ENCODE measurements at regions not wholly inside any gene's neighbourhood (a gene's known extent, or its start where the extent isn't known, plus 50 kb on each side); places are given as distances from the start of the nearest gene placed in this dataset.
"Not testable (repeated sequence)": the region's sequence is repeated elsewhere in the genome, so short reads cannot be mapped to it uniquely, and the experiment has no call there.

DNA sequence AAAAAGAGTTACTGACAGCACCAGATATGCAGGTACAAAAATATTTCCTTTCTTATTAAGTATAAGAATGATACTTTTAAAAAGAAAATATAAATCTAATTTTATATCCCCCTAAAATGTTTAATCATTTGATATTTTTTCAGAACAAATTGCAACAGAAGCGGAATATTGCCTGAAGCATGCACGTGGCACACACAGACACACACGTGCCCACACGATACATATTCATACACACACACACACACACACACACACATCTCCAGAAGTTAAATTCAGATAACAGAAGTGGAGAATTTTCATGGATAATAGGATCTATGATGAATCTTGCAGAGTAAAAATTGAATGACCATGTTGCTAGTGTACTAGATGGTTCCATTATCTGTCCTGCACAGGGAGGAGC lies 445.2 kb downstream of the GPAT3 start:
- no peak for DNase-seq

DNA sequence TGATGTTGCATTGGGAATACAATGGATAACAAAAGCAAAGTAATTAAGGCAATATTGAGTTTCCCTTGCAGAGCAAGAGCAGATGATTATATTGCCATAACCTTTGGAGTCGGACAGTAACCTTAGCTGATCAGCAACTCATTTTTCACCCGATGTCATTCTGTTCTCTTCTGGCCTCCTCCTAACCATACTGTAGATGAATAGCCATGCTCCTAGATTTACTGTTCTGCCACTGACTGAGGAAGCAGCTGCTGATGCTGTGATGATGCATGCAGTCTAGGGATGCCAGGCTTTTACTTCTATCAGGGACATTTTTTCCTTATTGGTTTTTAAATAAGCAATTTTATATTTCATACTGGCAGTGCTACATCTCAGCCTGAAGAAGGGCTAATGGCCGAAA lies 443.9 kb downstream of the GPAT3 start:
- no peak for DNase-seq

DNA sequence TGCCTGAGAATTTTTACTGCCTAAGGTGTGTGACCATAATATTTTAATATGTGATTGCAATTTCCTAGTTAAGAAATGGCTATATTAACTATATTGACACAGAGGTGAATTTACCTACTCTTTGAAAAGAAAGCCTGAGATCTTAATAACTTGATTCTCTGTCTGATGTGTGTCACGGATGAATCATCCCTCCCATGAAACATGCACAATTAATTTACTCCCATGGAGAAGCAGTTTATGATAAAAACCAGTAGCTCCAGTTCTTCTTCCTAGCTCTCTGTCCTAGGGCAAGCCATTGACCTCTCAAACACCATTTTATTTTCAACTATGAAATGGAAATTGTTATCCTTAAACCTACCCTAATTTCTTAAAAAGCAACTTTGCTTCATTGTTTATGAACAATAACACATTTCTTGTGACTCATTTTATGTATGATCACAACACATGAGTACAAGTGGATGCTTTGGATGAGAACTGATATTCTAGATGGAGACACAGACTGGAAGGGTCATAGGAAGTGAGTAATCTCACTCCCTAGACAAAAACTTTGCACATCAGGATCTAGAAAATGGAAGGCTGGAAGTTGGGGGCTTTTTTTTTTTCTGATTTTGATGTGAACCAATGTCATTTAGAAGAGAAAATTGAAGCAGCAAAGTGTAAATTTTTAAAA lies 438.3 kb downstream of the GPAT3 start:
- no peak for DNase-seq

DNA sequence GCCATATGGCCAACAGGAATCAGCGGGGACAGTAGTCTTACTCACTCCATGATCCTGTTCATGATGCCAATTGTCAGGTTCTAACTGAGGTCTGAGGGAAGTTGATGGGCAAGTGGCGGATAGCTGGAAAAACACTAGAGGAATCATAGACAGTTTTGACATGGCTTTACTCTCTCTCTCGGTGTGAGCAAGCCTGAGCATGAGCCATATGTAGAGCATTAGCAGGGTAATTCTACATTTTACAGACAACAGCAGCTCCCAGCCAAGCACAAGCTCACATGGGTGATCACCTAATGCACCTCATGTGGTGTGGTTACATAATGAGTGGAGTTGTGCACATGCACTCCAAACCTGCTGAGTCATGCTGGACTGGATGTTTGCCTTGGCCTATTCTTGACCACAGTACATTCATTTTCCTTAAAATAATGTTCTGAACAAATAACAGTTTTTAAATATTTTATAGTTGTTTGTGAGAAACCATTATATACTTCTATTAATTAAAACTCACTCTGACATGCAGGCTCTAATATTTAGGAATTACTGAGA lies 429.2 kb downstream of the GPAT3 start:
- DNase-seq = no peak

DNA sequence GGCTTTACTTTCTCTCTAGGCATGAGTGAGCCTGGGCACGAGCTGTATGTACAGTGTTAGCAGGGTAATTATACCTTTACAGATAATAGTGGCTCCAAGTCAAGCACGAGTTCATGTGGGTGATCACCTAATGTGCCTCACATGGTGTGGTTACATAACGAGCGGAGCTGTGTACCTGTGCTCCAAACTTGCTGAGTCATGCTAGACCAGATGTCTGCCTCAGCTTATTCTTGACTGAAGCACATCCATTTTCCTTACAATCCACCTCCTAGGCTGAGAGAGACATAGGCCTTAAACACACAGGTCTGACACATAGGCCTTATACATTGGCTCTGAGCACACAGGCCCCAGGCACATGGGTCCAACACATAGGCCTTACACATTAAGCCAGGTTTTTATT lies 426.6 kb downstream of the GPAT3 start:
- no peak for DNase-seq

DNA sequence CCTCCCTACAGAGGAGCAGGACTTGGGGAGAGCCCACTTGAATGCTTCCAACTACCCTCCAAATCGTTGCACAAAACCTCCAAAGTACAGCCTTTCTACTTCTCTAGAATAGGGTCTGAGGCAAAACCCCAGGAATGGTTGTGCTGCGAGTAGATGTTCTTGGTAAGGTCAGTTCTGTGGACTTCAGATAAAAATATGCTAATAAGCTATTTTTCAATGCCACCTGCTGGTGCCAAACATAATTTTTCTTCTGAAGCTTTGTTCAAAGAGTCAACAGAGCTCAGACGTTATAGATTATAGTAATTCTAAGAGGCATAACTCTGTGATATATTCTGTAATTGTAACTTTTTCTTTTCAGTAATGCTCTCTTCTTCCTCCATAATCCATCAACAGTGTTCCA lies 425.7 kb downstream of the GPAT3 start:
- no peak for DNase-seq

DNA sequence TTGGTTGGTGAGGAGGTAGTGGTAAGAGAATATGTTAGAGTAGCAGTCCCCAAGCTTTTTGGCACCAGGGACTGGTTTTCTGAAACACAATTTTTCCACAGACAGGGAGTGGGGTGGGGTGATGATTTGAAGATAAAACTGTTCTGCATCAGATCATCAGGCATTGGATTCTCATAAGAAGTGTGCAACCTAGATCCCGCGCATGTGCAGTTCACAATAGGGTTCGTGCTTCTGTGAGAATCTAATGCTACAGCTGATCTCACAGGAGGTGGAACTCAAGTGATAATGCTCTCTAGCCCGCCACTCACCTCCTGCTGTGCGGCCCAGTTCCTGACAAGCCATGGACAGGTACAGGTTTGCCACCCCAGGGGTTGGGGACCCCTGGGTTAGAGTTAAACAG lies 423.3 kb downstream of the GPAT3 start:
- DNase-seq = no peak

DNA sequence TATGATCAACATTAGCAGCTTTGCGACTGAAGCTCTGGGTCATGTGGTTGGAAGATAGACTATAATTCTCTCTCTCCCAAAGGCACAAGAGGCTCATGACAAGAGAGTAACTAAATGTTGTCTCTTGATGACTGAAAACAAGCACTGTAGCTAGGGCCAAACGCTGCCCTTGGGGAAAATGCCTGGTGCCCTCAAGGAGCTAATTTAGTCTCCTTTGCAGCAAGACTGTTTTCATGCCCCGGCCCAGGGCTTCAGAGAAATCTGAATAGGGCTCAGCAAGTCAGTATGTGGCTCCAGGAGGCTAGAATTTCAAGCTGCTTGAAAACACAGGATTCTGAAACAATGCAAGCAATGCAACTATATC lies 411.9 kb downstream of the GPAT3 start:
- DNase-seq = no peak

DNA sequence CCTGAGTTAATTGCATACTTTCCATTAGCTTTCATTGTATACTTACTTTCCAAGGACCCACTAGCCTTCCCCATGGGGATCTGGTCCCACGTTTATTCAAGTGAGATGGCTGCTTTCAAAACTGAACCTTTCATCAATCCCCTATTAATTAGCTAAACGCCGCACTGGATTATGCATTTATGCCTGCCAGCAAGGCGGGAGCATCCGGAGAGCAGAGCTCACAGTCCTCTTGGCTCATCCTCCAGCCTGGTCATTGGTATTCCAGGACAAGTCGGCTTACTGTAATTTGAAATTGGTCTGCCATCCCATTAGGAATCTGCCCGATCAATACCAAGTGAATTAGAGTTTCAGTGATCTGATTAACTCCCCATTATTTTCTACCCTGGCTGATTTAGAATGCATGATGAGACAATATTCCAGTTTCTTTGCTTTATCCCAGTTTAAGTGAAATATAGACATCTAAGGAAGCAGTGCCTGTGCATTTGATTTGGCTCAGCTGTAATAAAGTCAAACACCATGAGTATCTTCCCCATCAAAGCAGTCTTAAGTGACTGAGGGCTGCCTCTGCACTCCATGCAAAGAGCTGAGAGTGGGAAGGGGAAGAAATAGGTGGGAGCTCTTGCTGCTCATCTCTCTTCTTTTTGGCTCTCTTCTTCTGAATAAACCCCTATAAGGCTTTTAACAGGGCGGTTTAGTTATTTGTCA lies 411.4 kb downstream of the GPAT3 start:
- DNase-seq = no peak

DNA sequence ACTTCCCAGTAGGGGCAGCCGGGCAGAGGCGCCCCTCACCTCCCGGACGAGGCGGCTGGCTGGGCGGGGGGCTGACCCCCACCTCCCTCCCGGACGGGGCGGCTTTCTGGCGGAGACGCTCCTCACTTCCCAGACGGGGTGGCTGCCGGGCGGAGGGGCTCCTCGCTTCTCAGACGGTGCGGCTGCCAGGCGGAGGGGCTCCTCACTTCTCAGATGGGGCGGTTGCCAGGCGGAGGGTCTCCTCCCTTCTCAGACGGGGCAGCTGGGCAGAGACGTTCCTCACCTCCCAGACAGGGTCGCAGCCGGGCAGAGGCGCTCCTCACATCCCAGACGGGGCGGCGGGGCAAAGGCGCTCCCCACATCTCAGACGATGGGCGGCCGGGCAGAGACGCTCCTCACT lies 407.8 kb downstream of the GPAT3 start:
- DNase-seq = not testable (repeated sequence)

DNA sequence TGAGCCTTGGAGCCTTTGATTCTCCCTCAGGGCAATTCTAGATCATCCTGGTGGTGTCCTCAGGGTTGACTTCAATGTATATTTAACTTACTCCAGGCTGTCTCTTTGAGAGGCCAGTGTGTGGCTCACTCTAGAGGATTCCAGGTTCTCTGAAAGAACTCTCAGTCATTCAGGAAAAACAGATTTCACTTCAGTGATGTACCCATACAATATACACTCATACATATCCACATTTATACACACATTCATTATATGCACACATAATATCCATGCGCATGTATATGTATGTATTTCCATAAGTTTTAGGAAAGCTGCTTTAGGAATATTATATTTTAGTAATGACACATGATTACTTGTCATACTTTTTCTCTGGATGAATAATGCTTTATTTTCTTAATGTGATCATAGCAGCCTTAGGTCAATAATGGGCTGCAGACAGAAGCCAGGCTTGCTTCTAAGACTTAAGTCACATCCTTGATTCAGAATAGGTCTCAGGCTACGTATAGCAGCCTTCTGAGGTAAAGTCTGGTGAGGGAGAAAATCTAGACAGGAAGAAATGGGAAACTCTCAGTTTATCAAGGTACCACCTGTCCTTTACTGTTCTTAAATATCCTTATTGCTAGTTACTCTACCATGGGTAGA lies 397.0 kb downstream of the GPAT3 start:
- no peak for DNase-seq

DNA sequence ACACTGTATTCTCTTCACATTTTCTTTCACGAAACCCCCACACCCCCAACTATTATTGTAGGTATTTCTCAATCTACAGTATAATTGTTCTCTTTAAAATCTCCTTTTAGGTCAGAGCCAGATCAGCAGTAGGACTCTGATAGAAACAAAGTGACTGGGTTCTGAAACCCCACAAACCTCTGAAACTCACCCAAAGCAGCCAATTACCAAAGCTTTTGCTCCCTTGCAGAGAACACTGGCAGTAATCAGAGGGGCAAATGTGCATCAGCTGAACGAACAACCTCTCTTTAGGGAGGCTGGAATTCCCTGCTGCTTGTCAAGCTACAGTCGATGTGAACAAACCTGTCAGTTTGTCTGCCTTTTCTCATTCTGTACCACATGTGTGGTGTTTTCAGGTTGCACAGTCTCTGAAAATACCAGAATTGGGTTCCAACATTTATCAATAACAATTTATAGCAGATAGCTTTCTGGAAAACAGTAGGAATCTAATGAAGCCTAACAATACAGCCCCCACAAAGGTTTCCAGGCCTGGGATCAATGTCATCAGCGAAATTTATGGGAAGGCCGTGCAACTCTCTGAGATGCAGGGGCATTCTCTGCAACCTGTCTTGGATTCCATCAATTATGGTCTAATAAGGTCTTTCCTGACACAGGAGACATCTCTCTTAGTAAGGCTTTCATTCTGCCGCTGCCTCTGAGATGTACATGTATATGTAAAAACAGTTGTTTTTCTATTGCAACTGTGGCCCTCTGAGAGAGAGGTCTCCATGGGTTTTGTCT lies 395.9 kb downstream of the GPAT3 start:
- DNase-seq = no peak

DNA sequence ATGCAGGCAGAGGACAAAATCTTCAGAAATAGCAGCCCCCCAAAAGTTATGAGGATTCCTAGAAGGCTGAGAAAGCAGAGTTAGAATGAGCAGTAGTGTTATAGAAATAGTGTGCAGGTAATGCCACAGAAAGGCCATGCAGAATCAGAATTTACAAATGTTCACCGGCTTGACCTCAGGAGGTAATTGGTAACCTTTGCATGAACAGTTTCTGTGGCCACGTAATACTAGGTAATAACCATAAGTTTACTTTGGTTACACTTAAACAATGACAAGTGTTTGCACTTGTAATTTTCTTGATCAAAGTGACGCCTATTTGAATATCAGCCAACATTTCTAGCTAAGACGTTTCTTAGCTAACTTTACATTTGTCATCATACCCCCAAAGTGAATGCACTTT lies 393.6 kb downstream of the GPAT3 start:
- no peak for DNase-seq

DNA sequence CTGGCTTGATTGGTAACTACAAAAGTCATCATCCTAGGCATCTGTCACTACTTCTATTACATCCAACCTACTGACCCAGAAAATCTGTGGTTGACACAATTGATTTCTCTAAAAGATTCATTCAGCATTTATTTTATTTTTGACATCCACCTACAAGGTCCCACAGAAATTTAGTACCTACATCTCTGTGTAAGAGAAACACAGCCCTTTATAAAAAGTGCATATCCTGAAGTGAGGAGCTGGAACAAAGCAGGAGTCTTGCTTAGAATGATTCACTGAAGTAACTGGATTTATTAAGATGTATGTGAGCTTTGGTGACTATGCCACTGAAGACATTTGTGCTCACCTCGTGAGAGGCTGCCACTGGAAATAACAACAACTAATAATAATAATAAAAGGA lies 391.0 kb downstream of the GPAT3 start:
- no peak for DNase-seq

DNA sequence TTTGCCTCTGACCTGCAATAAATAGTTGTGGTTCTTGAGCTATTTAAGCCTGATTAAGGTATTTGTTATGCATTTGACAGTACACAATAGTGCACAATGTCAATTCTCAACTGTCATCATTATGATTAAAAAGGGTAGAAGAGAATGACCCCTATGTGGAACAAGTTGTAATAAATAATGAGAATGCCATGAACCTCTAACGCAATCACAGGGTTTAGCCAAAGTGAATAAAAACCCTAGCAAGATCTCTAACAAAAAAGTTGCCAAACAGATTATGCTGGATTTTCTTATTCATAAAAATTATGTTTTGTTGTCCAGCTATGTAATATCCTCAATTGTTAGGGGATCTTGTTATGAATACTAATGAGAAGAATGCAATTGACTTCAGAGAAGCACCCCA lies 387.4 kb downstream of the GPAT3 start:
- DNase-seq = no peak

DNA sequence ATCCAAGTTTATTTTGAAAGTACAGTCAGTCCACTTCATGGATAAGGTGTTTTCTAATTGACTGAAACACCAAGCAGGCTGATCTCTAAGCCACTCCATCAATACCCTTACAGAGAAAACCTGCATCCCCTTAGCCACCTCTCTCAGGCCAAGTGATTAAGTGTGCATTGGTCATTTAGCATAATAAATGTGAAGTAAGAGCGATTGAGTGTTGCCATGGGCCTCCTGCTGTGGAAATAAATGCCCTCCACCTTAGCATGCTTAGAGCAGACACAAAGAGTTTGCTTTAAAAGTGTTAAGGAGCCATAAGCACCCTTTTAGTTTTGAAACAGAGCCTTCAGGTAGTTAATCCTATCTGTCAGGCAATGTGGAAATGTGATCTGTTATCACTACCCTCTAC lies 386.5 kb downstream of the GPAT3 start:
- no peak for DNase-seq

DNA sequence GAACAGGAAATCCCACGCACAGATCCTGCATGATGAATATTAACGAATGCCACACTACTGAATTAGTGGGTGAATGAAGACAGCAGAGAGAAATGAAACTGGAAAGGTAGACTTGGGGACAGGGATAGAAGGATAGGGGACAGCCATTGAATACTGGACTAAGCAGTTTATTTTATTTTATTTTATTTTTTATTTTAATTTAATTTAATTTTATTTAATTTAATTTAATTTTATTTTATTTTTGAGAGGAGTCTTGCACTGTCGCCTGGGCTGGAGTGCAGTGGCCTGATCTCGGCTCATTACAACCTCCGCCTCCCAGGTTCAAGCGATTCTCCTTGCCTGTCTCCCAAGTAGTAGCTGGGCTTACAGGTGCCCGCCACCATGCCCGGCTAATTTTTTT lies 385.2 kb downstream of the GPAT3 start:
- DNase-seq = no peak

DNA sequence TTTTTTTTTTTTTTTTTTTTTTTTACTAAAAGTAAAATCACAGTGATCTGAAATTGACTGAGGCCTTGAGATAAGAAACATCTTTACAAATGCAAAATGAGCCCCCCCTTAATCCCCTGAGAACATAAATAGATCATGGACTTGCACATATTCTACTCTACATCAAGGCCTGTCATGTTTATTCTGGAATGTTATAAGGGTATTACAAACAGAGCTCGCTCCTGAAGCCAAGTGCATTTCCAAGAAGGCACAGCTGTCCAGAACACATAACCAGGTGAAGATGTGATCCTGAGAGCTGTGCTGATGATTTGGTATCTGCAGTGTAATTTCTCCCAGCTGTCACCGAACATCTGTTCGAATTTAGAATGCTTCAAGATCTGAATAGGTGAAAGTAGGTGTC lies 384.5 kb downstream of the GPAT3 start:
- DNase-seq = no peak

DNA sequence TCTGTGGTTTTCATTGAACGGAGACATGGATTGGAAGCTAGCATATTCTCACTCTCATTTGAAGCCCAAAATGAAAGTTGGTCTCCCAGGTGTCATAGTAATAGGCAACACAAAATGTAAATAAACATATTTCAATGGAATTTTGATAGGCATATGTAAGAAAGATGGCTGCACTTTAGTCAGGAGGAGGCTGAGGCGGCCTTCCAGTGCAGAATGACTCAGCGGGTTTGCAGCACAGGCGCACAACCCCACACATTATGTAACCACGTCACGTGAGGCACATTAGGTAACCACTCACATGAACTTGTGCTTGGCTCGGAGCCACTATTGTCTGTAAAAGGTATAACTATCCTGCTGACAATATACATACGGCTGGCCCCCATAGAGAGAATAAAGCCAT lies 381.7 kb downstream of the GPAT3 start:
- DNase-seq = no peak

DNA sequence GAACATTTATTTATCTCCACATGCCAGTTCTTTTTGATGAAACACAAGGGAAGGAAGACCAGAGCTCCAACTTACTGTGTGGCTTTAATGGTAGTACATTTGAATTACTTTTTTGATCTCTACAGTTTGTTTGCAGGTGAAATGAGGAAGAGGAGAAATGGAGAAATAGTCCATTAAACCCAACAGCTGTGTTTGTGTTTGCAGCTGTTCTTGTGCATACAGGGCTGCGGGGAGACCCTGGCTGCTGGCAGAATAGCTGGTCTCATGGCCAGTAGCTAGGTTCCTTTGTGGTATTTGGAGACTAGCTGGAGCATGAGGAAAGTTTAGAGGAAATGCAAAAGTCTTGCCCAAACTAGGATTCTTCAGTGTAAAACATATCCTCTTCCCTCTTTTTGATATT lies 374.8 kb downstream of the GPAT3 start:
- no peak for DNase-seq

DNA sequence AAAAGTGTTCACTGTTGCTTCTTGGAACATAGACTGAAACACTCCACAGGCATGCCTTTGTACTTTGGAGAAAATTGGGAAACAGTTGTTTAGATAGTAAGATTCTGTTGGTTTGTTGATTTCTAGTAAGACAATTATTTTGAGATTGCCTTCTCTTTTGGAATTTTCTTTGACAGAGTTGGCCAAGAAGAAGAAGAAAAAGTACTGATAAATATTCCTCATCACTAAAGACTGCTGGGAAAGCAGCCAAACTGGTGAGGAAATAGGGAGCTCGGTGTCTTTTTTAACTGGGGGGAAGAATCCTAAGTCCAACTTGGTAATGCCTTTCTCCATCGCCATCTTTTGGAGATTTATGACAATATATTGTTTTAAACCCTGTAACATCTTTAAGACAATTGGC lies 370.7 kb downstream of the GPAT3 start:
- no peak for DNase-seq

DNA sequence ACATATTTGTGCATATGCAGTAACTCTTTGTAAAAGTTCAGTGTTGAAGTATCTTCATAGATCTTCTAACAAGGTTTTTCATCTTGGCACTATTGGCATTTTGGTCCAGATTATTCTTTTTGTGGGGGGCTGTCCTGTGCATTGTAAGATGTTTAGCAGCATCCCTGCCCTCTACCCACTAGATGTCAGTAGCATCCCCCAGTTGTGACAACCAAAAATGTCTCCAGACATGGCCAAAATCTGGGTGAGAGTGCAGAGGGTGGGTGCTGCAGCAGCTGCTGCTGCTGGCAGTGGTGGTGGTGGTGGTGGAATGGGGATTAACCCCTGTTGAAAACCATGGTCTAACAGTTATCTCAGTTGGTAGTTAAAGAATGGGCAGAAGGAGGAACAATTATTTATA lies 370.0 kb downstream of the GPAT3 start:
- DNase-seq = peak; percentile 29

DNA sequence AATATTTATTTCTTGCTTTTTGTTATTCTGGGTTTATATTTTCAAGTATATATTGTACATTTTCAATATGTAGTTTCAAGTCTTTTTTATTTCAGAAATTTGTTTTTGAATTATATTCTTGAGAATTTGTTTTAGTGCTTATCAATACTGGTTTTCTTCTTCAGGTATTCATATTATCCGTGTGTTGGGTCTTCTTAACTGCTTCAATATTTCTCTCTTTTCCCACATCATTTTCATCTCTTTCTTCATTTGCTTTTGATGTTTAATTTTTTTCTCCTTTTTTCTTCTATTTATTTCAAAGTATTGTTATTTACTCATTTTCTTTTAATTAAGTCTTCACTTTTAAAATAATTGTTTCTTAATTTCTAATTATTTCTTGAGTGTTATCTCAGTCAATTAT lies 367.8 kb downstream of the GPAT3 start:
- not testable (repeated sequence) for DNase-seq

DNA sequence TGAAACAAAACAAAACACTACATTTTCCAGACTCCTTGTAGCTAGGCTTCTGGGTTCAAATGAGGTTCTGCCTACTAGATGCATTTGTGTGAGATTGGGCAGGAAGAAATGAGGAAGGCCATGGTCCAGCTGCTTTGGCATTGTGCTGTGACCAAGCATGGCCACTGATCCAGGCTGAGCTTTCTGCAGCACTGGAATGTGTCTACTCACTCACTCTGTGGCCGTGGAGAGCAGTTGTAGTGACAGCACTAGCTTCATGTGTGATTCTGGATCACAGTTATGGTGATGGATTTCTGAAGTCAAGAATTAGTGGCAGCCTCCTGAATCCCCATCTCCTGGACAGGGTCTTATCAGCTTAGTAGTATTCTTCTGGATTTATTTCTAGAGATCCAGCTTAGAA lies 358.9 kb downstream of the GPAT3 start:
- DNase-seq = no peak
